PC-3 (cell line): ENCODE measurements at regions not wholly inside any gene's neighbourhood (a gene's known extent, or its start where the extent isn't known, plus 50 kb on each side); places are given as distances from the start of the nearest gene placed in this dataset.

ENCODE experiments used
- EZH2 ChIP-seq: fragments of 300-600 bp; sonication (generic); IDR thresholded peaks from one replicate; pipeline ENCODE4 v1.6.1; 2017; ENCODE audit warnings: antibody characterized with exemption, mild to moderate bottlenecking, low read length; ENCODE audit not compliant: unreplicated experiment
- EZH2phosphoT487 ChIP-seq: fragments of 300-600 bp; sonication (generic); IDR thresholded peaks from 2 replicates; pipeline ENCODE4 v1.6.1; 2018; ENCODE audit warnings: mild to moderate bottlenecking, antibody characterized with exemption, low read length, borderline replicate concordance
- TF ChIP-seq, protein P1 (sequence below): fragments of 300-600 bp; sonication (generic); conservative IDR thresholded peaks from 2 replicates; pipeline ENCODE4 v1.5.1; 2017; ENCODE audit warnings: antibody characterized with exemption, low read depth, mild to moderate bottlenecking, low read length

DNA sequence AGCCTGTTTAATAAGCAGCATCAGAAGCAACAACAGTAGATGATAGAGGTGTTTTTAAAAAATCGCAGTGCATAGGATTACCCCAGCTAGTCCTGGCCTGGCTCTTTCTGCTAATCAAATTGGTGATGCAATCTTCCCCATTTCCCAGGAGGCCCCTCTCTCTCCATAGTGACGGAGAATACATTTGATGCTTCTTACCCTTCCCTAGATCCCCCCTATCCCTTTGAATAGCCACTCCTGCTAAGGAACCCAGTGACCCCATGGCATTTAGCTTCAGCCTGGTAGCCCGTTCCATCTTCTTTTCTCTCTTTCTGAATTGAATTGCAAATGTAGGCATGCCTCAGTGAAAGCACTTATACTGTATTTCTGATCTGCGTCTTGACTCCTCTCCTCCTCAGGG lies 223.6 kb upstream of the GAP43 start:
- TF ChIP-seq, protein P1, sequence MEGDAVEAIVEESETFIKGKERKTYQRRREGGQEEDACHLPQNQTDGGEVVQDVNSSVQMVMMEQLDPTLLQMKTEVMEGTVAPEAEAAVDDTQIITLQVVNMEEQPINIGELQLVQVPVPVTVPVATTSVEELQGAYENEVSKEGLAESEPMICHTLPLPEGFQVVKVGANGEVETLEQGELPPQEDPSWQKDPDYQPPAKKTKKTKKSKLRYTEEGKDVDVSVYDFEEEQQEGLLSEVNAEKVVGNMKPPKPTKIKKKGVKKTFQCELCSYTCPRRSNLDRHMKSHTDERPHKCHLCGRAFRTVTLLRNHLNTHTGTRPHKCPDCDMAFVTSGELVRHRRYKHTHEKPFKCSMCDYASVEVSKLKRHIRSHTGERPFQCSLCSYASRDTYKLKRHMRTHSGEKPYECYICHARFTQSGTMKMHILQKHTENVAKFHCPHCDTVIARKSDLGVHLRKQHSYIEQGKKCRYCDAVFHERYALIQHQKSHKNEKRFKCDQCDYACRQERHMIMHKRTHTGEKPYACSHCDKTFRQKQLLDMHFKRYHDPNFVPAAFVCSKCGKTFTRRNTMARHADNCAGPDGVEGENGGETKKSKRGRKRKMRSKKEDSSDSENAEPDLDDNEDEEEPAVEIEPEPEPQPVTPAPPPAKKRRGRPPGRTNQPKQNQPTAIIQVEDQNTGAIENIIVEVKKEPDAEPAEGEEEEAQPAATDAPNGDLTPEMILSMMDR, result no peak
- TF ChIP-seq EZH2phosphoT487 (no peak), EZH2 (no peak)
